SKM-1 (cell line): ENCODE measurements at regions not wholly inside any gene's neighbourhood (a gene's known extent, or its start where the extent isn't known, plus 50 kb on each side); places are given as distances from the start of the nearest gene placed in this dataset.
"Not testable (repeated sequence)": the region's sequence is repeated elsewhere in the genome, so short reads cannot be mapped to it uniquely, and the experiment has no call there.

Source experiments
- DNase-seq: peaks from one replicate; lab custom pipeline; 2025; ENCODE audit not compliant: unreplicated experiment; lab: John Stamatoyannopoulos, UW

- no peak for DNase-seq
Observed at GRCh38 chr11:13134886-13135285, 125.8 kb downstream of the RASSF10 start.

- no peak for DNase-seq
Observed at GRCh38 chr11:13135385-13136271, 126.5 kb downstream of the RASSF10 start.

DNA sequence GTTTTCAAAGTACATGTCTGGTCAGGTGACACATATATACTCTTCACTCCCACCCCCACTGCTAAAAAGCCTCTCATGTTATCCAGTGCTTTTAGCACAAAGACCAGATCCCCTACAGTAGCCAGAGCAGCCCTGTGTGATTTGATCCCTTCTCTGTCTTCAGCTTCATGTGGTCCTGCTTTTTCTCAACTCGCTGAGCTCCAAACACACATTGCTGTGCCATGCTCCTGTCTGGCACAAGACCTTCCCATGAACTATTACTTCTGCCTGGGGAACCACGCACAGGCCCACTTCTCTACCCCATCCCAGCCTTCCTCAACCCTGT is 127.1 kb downstream of the RASSF10 start:
- no peak for DNase-seq

- no peak for DNase-seq
Observed at GRCh38 chr11:13137844-13138301, 128.8 kb downstream of the RASSF10 start.

DNA sequence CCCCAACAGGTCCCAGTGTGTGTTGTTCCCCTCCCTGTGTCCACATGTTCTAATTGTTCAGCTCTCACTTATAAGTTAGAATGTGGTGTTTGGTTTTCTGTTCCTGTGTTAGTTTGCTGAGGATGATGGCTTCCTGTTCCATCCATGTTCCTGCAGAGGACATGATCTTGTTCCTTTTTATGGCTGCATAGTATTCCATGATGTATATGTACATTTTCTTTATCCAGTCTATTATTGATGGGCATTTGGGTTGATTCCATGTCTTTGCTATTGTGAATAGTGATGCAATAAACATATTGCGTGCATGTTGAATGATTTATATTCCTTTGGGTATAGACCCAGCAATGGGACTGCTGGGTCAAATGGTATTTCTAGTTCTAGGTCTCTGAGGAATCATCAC is 130.0 kb downstream of the RASSF10 start:
- DNase-seq: not testable (repeated sequence)

DNA sequence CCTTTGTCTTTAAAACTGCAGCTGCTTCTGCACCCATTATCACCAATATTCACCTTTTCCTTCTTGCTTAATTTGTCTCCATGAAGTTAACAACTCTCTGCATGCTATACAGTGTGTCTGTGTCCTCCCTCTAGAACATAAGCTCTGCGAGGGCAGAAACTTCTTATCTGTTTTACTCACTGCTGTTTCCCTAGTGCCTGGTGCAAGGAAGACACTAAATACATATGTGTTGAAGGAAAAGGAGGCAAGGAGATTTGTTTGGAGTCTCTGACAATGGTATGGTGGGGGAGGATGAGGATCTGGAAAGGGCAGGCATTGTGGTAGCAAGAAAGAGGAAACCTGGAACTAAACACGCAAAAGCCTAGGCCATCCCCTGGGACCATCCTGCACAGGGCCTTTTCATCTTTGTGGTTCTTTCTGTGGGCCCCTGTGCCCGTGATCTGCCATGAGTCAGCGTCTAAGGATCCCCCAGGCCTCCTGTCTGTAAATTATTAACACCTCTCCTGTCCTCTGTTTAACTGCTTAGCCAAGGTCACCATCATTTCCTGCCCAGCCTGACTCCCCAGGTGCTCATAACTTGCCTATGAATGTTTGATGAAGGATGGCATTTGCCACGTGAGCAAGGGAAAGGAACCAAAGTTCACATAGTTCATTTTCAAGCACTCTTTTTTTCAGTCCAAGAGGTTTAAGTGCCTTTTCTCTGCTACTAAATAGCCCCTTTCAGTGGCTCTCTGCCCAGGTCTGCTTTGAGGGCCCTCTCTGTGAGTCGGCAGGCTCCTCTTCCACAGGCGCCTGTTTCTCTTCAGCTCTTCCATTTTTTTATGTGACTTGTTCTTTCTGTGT is 131.1 kb downstream of the RASSF10 start:
- no peak for DNase-seq

- DNase-seq: no peak
Observed at GRCh38 chr11:13140873-13141655, 131.9 kb downstream of the RASSF10 start.

- DNase-seq: no peak
Observed at GRCh38 chr11:13141731-13142709, 132.9 kb downstream of the RASSF10 start.

- DNase-seq: no peak
Observed at GRCh38 chr11:13143486-13144297, 133.9 kb upstream of the BMAL1 start.

DNA sequence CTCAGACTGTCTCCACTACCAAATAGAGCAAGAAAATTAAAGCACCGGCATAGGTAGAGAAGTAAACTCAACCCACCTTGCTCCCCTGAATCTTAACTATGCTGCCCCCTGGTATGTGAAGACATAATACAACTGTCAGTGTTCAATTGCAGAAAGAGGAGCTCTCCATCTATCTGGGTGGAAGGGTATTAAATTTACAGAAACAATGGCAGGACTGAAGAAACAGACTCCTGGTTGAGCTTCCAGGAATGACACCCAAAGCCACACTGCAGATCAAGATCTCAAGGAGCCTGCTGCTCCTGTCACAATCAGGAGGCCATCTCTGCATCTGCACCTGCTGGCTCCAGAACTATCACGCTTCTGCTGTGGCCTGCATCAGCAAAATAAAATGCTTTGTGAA is 132.1 kb upstream of the BMAL1 start:
- no peak for DNase-seq

DNA sequence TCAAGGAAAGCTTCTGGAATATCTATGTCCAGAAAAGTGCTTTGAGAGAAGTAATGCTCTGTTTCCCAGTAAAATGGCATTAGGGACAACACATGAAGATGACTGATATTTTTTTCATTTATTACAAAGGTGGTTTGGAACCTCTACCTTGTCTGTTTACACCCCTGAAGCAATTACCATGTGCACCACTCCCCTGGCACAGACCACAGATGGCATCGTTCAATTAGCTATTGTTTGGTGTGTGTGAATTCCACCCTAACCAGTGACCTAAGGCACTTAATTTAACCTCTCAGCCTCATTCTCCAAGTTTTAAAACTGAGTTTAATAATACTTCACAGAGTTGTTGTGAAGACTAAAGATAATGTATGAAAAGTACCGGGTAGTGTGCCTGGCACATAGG is 127.6 kb upstream of the BMAL1 start:
- no peak for DNase-seq

- DNase-seq: no peak
Observed at GRCh38 chr11:13150487-13150886, 127.1 kb upstream of the BMAL1 start.

GRCh38 chr11:13152264-13152663 is 125.3 kb upstream of the BMAL1 start:
- no peak for DNase-seq

- DNase-seq: no peak
Observed at GRCh38 chr11:13152736-13153541, 124.7 kb upstream of the BMAL1 start.

DNA sequence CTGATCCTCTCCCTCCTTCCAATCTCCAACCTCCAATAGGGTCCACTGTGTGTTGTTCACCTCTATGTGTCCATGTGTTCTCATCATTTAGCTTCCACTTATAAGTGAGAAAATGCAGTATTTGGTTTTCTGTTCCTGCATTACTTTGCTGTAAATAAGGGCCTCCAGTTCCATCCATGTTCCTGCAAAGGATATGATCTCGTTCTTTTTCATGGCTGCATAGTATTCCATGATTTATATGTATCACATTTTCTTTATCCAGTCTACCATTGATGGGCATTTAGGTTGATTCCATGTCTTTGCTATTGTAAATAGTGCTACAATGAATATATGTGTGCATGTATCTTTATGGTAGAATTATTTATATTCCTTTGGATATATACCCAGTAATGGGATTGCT is 123.2 kb upstream of the BMAL1 start:
- not testable (repeated sequence) for DNase-seq

DNA sequence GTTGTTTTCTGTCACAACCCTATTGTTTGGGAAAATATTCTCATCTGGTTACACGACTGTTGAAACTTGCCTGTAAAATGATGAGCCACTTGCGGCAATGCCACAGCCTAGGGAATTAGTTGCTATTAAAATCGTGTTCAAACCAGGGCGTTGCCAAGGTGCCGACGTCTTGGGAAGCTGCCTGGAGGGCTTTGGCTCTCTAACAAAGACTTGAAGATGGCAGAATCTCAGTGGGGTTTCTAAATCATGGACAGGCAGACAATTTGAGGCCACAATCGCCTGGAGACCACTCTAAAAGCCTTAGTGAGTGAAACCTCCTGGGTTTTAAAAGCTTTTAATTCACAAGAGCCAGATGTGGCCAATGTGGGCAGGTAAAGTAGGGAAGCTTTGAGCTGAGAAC is 117.2 kb upstream of the BMAL1 start:
- no peak for DNase-seq

DNA sequence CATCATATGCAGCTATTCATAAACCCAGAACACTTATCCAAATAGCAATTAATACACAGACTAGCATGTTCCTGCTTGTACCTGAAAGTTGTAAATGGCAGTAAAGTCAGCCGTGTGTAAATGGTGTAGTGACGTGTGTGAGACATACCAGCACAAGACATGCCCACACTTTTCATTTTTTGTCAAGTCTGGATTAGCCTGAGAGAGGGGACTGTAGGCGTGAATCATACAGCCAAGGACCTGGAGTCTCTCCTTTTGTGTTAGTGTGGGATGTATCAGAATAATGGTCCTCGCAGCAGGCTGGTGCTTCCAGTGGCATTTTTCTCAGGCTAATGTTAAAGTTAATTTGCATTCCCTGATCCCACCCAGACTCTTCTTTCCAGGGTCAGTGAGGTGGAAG is 116.8 kb upstream of the BMAL1 start:
- no peak for DNase-seq

GRCh38 chr11:13163158-13163557 is 114.4 kb upstream of the BMAL1 start:
- no peak for DNase-seq

DNA sequence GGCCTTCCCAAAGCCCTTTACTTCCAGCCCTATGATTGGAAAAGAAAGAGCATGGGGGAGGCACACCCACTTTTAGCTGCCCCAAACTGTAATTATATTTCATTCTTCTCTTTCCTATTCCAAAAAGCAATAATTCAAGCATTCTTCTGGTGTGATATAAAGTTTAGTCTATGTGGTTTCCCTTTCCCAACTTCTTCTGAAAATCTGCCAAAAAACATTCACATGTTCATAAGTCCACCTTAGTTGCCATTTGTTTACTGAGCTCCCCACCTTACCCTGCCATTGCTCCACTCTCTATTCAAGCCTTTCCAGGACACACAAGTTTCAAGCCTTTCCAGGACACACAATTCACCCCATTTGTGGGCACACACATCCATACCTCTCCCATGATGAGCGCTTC is 111.6 kb upstream of the BMAL1 start:
- DNase-seq: no peak
